ENCODE measurements at regions not wholly inside any gene's neighbourhood (a gene's known extent, or its start where the extent isn't known, plus 50 kb on each side); places are given as distances from the start of the nearest gene placed in this dataset.
A peak's percentile ranks its signal among the peaks of the same experiment; 100 is the strongest.
"Not testable (repeated sequence)": the region's sequence is repeated elsewhere in the genome, so short reads cannot be mapped to it uniquely, and the experiment has no call there.

DNA sequence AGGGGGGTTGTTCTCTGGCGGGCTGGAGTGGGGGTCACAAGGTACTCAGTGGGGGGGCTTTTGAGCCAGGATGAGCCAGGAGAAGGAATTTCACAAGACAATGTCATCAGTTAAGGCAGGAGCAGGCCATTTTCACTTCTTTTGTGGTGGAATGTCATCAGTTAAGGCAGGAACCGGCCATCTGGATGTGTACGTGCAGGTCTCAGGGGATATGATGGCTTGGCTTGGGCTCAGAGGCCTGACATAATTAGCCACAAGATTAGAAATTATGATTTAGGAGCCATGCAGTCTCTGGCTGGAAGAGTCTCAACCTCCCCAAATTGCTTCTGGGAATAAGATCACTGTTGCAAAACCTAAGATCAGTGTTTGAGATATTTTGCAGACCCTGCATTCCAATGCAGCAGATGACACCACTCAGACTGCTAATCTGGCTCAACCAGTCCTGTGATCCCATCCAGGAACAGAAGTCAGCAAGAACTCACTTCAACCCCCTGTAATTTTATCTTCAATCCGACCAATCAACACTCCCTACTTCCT is 84.4 kb upstream of the MSH6 start:
- DNase-seq; H3K27ac Mint-ChIP-seq; ATAC-seq (replicated peaks); H3K9me3 Mint-ChIP-seq; H3K27me3 Mint-ChIP-seq; H3K36me3 Mint-ChIP-seq: not testable (repeated sequence)
- H3K4me1 Mint-ChIP-seq = peaks cover 28 to 60% of the 10 kb centered on the region in 2 donors
- peak overlapping the region in 1 of 2 donors; percentile 29 for H3K4me3 Mint-ChIP-seq

DNA sequence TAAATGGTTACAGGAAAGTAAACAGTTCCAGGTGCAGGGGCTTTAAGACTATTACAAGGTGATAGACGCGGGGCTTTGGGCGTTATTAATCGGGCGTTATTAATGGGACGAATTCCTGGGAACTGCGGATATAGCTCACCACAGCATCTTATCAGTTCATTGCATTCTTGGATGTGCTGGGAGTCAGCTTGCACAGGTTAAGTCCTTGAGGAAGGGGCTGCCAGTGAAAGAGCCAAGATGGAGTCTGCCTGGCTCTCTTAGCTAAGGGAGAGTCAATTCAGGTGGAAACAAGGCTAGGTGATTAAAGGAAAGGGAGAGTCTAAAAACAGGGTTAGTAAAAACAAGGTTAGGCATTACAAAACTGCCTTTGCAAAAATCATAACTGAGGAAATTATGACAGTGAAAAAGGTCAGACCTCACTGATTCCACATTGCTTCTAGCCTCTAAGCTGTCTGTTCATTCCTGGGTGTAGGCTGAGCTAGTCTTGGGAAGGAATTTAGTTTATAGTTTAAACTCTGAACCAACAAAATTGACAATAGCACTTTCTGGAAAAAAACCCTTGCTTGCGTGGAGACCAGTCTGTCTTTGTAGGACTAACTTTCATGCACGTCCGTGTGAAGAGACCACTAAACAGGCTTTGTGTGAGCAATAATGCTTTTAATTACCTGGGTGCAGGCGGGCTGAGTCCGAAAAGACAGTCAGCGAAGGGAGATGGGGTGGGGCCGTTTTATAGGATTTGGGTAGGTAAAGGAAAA is 85.1 kb upstream of the MSH6 start:
- peaks cover 28 to 60% of the 10 kb centered on the region in 2 donors for H3K4me1 Mint-ChIP-seq
- not testable (repeated sequence) for H3K9me3 Mint-ChIP-seq; ATAC-seq (replicated peaks); H3K36me3 Mint-ChIP-seq; DNase-seq; H3K27me3 Mint-ChIP-seq
- peak overlapping the region in 1 of 2 donors; percentile 76 for H3K4me3 Mint-ChIP-seq
- H3K27ac Mint-ChIP-seq = peak overlapping the region; percentile 89

DNA sequence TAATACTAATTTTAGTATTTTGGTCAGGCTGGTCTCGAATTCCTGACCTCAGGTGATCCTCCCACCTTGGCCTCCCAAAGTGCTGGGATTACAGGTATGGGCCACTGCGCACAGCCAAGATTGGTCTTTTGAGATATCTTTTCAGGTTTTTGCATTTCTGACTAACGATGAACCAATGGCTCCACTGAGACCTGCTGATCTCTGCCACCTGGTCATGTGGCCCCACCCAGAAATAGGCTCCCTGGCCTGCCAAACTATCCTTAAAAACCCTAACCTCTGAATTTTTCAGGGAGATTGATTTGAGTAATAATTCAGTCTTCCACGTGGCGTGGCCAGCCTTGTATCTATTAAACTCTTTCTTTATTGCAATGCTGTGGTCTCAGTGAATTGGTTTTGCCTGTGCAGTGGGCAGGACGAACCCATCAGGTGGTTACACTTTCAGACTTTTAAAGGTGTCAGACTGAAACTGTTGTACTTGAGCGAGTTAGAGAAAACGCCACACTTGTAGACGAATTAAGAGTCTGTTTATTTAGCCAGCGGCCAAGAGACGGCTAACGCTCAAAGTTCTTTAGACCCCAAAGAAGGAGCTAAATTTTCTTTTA is 85.8 kb upstream of the MSH6 start:
- no peaks in the 10 kb centered on the region for H3K36me3 Mint-ChIP-seq
- H3K9me3 Mint-ChIP-seq = no peaks in the 10 kb centered on the region
- H3K4me3 Mint-ChIP-seq = peak overlapping the region in 1 of 2 donors; percentile 76
- H3K4me1 Mint-ChIP-seq = peaks cover 26 to 60% of the 10 kb centered on the region in 2 donors
- peak; percentile 34 for DNase-seq
- peak overlapping the region; percentile 89 for H3K27ac Mint-ChIP-seq
- ATAC-seq (replicated peaks) = peak; percentile 49 to 63
- no peaks in the 10 kb centered on the region for H3K27me3 Mint-ChIP-seq

DNA sequence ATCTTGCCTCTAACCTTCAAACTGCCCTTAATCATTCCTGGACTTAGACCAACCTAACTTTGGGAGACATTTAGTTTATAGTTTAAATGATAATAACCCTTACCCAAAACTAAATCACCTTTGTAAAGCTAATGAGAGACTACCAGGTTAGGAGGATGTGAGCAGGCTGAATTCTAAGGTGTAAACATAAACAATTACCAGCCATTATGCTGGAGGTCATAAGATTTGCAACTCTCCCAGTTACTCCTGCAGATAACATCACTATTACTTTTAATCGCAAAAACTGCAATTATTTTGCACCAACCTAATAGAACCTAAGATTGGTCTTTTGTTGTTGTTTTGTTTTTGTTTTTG is 86.5 kb upstream of the MSH6 start:
- ATAC-seq (replicated peaks) (no peak), DNase-seq (no peak)
- Mint-ChIP-seq H3K27ac (no peak overlapping the region), H3K36me3 (no peaks in the 10 kb centered on the region), H3K4me1 (peaks cover 26 to 60% of the 10 kb centered on the region in 2 donors), H3K9me3 (no peaks in the 10 kb centered on the region), H3K27me3 (no peaks in the 10 kb centered on the region), H3K4me3 (no peak overlapping the region)

DNA sequence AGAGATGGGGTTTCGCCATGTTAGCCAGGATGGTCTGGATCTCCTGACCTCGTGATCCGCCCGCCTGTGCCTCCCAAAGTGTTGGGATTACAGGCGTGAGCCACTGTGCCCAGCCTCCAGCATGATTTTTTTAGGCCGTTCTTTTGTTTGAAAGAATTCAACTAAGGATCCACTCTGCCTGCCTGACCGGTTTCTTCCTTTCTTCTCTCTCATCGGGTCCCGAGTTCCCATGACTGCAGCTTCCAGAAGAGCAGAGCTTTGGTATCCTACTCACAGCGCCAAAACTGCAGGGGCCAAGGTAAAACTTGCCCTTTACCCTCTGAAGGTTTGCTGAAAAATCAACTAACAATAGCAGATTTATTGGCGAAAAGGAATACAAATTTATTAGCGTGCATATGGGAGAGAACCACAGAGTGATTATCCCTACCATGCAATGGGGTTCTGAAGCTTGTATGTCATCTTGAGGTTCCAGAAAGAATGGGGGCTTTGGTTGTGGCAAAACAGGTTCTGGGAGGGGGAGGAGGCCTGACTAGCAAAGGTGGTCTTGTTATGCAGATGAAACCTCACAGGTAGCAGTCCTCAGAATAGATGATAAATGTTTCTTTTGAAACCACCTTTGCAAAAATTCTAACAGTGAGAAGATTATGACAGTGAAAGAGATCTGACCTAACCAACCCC is 87.0 kb upstream of the MSH6 start:
- Mint-ChIP-seq H3K9me3 (no peaks in the 10 kb centered on the region), H3K36me3 (no peaks in the 10 kb centered on the region), H3K4me1 (peaks cover 26 to 55% of the 10 kb centered on the region in 2 donors)

DNA sequence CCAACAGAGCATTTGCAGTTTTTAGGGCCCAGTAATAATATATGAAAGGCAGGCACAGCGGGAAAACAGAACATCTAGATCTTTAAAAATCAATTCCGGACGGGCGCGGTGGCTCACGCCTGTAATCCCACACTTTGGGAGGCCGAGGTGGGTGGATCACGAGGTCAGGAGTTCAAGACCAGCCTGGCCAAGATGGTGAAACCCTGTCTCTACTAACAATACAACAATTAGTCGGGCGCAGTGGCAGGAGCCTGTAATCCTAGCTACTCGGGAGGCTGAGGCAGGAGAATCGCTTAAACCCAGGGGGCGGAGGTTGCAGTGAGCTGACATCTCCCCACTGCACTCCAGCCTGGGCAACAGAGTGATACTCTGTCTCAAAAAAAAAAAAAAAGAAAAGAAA is 88.5 kb upstream of the MSH6 start:
- not testable (repeated sequence) for H3K27me3 Mint-ChIP-seq

More for the DNA sequence above, 87.0 kb upstream of the MSH6 start:
- no peak for ATAC-seq (replicated peaks)
- peak overlapping the region in 1 of 2 donors; percentile 61 for H3K4me3 Mint-ChIP-seq
- no peaks in the 10 kb centered on the region for H3K27me3 Mint-ChIP-seq
- no peak overlapping the region for H3K27ac Mint-ChIP-seq
- no peak for DNase-seq

DNA sequence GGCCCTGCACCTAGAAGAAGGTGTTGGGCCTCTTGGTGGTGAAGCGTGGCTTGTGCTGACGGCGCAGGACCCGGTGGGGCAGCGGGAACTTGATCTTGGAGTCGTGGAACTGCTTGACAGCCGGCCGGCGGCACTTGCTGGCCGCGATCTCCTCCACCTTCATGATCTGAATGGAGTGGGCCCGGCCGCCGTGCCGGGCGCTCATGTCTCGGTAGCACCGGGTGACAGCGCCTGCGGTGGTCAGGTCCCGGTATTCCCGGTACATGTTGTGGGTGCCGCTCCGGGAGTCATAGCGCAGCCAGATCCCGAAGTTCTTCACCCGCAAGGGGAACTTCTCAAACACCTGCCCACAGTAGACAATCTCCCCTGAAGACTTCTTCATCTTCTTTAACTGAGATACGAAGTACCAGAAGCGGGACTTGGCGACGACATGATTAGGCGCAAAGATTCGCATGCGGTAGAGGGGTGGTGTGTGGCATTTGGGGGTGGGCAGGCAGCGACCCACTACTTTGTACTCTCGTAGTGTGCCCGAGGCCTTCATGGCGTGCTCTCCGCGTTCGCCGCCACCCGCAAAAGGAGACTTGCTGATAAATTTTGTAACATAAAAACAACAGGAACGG is 92.1 kb upstream of the MSH6 start:
- not testable (repeated sequence) for H3K27me3 Mint-ChIP-seq; H3K4me3 Mint-ChIP-seq; DNase-seq; H3K27ac Mint-ChIP-seq; H3K36me3 Mint-ChIP-seq; H3K9me3 Mint-ChIP-seq; ATAC-seq (replicated peaks)
- peaks cover 21 to 44% of the 10 kb centered on the region in 2 donors for H3K4me1 Mint-ChIP-seq

More for the DNA sequence above, 88.5 kb upstream of the MSH6 start:
- Mint-ChIP-seq H3K4me3 (peak overlapping the region in 1 of 2 donors; percentile 14), H3K27ac (peak overlapping the region; percentile 34), H3K4me1 (peaks cover 29 to 64% of the 10 kb centered on the region in 2 donors)
- ATAC-seq (replicated peaks) = peak in 1 of 2 donors; percentile 1
- not testable (repeated sequence) for H3K36me3 Mint-ChIP-seq, DNase-seq, H3K9me3 Mint-ChIP-seq

DNA sequence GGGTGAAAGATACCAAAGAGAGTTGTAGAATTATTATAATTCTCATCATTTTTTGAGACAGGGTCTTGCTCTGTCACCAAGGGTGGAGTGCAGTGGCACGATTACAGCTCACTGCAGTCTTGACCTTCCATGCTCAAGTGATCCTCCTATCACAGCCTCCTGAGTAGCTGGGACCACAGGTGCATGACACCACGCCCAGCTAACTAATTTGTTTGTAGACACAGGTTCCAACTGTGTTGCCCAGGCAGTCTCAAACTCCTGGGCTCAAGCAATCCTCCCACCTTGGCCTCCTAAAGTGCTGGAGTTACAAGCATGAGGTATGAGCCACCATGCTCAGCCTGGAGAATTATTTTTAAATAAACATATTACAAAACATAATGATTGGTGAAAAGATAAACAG is 92.8 kb upstream of the MSH6 start:
- Mint-ChIP-seq H3K4me1 (peaks cover 18 to 37% of the 10 kb centered on the region in 2 donors), H3K4me3 (no peak overlapping the region), H3K27me3 (no peaks in the 10 kb centered on the region), H3K27ac (no peak overlapping the region), H3K36me3 (peaks cover 2 to 4% of the 10 kb centered on the region in 2 donors), H3K9me3 (peaks cover 4 to 6% of the 10 kb centered on the region in 2 donors)
- ATAC-seq (replicated peaks) = no peak
- DNase-seq = no peak

DNA sequence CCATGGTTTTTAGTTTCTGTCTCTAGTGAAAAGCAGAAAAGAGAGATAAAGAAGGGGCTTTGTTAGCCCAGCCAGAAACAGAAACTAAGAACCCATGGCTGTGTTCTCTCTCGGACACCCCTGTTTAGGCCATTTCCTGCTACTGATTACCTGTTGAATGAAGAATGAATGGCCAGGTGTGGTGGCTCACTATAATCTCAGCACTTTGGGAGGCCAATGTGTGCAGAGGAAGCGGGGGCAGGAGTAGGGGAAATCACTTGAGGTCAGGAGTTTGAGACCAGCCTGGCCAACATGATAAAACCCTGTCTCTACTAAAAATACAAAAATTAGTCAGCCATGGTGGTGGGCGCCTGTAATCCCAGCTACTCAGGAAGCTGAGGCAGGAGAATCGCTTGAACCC is 93.8 kb upstream of the MSH6 start:
- H3K27ac Mint-ChIP-seq = peak overlapping the region; percentile 28
- H3K27me3 Mint-ChIP-seq, H3K9me3 Mint-ChIP-seq, H3K36me3 Mint-ChIP-seq, DNase-seq: not testable (repeated sequence)
- peak overlapping the region; percentile 27 to 39 for H3K4me3 Mint-ChIP-seq
- ATAC-seq (replicated peaks) = peak; percentile 53 to 54
- H3K4me1 Mint-ChIP-seq = peaks cover 12 to 27% of the 10 kb centered on the region in 2 donors

DNA sequence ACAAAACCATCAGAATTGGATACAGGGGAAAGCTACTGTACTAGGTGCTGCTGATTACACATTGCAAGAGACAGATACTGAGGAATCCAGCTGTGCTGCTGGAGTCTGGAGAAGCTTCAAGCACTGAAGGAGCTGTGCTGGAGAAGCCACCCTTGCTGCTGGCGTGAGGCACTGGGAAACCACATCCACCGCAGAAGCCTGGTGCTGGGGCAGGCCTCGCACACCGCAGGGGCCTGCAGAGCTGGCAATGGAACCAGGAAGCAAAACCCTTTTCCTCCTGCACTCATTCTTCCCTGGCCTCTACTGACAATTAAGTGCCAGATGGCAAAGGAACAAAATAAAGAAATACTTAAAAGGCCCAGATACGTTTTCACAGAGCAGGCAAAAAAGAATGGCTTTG is 94.4 kb upstream of the MSH6 start:
- no peaks in the 10 kb centered on the region for H3K27me3 Mint-ChIP-seq
- peak overlapping the region; percentile 27 to 39 for H3K4me3 Mint-ChIP-seq
- peaks cover 10 to 24% of the 10 kb centered on the region in 2 donors for H3K4me1 Mint-ChIP-seq
- H3K27ac Mint-ChIP-seq = no peak overlapping the region
- DNase-seq (no peak), ATAC-seq (replicated peaks) (no peak)
- peaks cover 4 to 6% of the 10 kb centered on the region in 2 donors for H3K9me3 Mint-ChIP-seq
- peaks cover 2 to 4% of the 10 kb centered on the region in 2 donors for H3K36me3 Mint-ChIP-seq

DNA sequence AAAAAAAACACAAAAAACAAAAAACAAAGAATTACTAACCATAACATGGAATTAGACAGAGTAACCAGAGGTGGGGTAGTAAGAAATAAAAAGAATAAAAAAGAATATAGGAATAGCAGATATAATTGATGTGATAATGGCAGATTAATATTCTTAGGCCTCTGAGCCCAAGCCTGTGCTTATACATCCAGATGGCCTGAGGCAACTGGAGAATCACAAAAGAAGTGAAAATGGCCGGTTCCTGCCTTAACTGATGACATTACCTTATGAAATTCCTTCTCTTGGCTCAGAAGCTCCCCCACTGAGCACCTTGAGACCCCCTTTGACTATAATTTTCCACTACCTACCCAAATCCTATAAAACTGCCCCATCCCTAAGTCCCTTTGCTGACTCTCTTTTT is 95.1 kb upstream of the MSH6 start:
- H3K36me3 Mint-ChIP-seq = peaks cover 2 to 4% of the 10 kb centered on the region in 2 donors
- H3K4me1 Mint-ChIP-seq = peaks cover 10 to 24% of the 10 kb centered on the region in 2 donors
- H3K4me3 Mint-ChIP-seq = no peak overlapping the region
- H3K27me3 Mint-ChIP-seq = no peaks in the 10 kb centered on the region
- H3K9me3 Mint-ChIP-seq = peaks cover 4 to 6% of the 10 kb centered on the region in 2 donors
- ATAC-seq (replicated peaks) (no peak), DNase-seq (no peak)
- no peak overlapping the region for H3K27ac Mint-ChIP-seq

DNA sequence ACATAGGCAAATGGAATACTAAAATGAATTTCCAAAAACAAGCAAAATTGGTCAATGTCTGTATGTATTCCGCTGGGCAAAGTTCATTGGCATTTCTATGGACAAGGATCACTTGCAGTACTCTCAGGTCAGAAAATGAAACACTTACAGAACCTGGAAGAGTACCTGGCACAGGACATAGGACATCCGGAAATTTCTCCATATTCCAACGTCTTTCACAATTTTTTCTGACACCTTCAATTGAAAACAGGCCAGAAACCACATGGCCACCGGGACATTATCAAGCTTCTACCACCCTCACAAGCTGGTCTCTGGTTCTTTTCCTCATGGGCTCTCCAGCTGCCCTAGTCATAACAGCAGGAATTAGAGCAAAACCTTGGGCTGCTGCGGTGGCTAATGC is 96.9 kb upstream of the MSH6 start:
- Mint-ChIP-seq H3K36me3 (peaks cover 2 to 4% of the 10 kb centered on the region in 2 donors), H3K4me1 (peaks cover 10 to 24% of the 10 kb centered on the region in 2 donors), H3K27me3 (no peaks in the 10 kb centered on the region), H3K27ac (no peak overlapping the region), H3K4me3 (no peak overlapping the region), H3K9me3 (peaks cover 4 to 6% of the 10 kb centered on the region in 2 donors)
- ATAC-seq (replicated peaks) (no peak), DNase-seq (no peak)

DNA sequence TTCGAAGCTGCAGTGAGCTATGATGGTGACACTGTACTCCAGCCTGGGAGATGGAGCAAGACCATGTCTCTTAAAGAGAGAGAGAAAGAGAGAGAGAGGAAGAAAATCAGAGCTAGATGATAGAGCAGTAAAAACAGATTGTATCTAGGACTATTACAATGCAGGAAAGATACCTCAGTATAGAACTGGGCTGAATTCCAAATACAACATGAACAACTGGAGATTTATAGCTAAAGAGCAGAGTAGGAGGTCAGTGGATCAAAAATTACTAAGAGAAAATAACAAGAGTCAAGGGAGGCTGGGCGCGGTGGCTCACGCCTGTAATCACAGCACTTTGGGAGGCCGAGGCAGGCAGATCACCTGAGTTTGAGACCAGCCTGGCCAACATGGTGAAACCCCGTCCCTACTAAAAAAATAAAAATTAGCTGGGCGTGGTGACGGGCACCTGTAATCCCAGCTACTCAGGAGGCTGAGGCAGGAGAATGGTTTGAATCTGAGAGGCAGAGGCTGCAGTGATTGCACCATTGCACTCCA is 100.7 kb upstream of the MSH6 start:
- Mint-ChIP-seq H3K9me3 (peaks cover 0 to 2% of the 10 kb centered on the region in 2 donors), H3K4me3 (no peak overlapping the region), H3K27ac (no peak overlapping the region), H3K4me1 (peaks cover 0 to 2% of the 10 kb centered on the region in 2 donors), H3K36me3 (no peaks in the 10 kb centered on the region), H3K27me3 (no peaks in the 10 kb centered on the region)
- ATAC-seq (replicated peaks) = no peak
- DNase-seq = no peak

Data from stimulated activated naive B cell treated with anti-CD40 and anti-IgM and Interleukin-4, amounts not matched to agents 10 μg/mL and 1 μg/mL and 100 μg/mL, for 72 hours (primary cell).